Neutrophil (primary cell): ENCODE measurements at regions not wholly inside any gene's neighbourhood (a gene's known extent, or its start where the extent isn't known, plus 50 kb on each side); places are given as distances from the start of the nearest gene placed in this dataset.

ENCODE experiments used
- H3K27ac ChIP-seq: fragments of 200-600 bp; sonication (generic); 2 replicates; pipeline ENCODE4 v1.5.1; 2016; ENCODE audit warnings: mild to moderate bottlenecking, moderate library complexity
- H3K27me3 ChIP-seq: fragments of 200-600 bp; sonication (generic); 2 replicates; pipeline ENCODE4 v1.6.0; 2016; ENCODE audit warnings: mild to moderate bottlenecking
- H3K36me3 ChIP-seq: fragments of 200-600 bp; sonication (generic); 2 replicates; pipeline ENCODE4 v1.5.1; 2017
- H3K4me1 ChIP-seq, 2 experiments: fragments of 200-600 bp in 1 of 2; sonication (generic) in 1 of 2; 1 replicate in 1 of 2; 2 replicates in 1 of 2; pipeline versions ENCODE4 v1.5.1 to v1.6.1; 2013 to 2016; ENCODE audit warnings: low read depth in 1 of 2, low read length in 1 of 2, mild to moderate bottlenecking in 1 of 2, moderate library complexity in 1 of 2; ENCODE audit not compliant: control insufficient read depth in 1 of 2, insufficient read depth in 1 of 2
- H3K4me3 ChIP-seq, 2 experiments: fragments of 200-600 bp in 1 of 2; sonication (generic) in 1 of 2; 1 replicate in 1 of 2; 2 replicates in 1 of 2; pipeline ENCODE4 v1.5.1; 2013 to 2016; ENCODE audit warnings: low read depth in 1 of 2, low read length in 1 of 2, mild to moderate bottlenecking in 1 of 2, moderate library complexity in 1 of 2
- H3K9me3 ChIP-seq: fragments of 200-600 bp; sonication (generic); 2 replicates; pipeline ENCODE4 v1.5.1; 2016
- TF ChIP-seq, protein P1 (sequence below): fragments of 200-600 bp; sonication (generic); IDR thresholded peaks from 2 replicates; pipeline ENCODE4 v1.5.1; 2016; ENCODE audit warnings: antibody characterized with exemption

DNA sequence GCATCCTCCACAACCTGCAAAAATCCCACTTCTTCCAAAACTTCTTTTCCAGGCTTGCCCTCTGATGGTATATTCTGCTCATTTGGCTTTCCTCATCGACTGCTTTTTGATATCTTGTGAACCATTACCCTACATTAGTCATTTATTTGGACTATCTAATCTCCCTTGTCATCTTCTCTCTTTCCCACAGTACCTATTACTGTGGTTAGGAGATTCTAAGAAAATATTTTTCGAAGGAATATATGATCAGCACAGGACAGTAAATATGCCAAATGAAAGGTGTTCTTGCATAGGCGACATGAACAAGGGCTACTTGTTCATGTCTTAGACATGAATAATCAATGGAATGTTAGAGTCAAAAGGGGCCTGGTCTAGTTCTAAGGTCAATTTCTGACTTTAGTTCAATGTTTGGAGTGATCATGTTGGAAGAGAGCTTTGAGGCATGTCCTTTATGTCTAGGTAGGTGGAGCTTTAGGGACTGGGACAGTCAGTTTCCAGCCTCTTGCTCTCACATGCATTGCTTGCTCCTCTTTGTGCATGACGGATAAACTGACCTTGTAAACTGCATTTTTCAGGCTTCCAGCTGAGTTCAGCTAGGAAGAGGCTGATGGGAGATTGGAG is 243.4 kb upstream of the RPS23 start:
- Histone ChIP-seq H3K9me3 (no peaks in the 10 kb centered on the region), H3K27me3 (no peaks in the 10 kb centered on the region), H3K4me3 (no peak overlapping the region)

DNA sequence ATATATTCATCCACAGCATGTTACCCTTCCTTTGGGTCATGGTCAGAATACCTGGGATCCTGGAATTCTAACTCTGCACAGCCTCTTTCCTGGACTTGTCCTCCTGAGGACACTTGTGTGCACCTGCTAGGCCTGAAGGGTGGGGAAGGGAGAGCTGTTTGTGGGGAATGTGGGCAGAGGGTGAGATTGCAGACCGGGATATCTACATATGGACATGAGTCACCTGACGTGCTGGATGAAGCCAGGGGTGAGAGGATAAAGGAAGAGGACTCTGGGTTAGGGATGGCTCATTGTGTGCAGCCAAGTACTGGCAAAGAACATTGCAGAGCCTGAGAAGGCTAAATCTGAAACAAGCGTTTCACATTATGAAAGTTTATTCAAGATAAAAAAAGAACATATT is 241.4 kb upstream of the RPS23 start:
- Histone ChIP-seq H3K4me3 (no peak overlapping the region), H3K27me3 (no peaks in the 10 kb centered on the region), H3K36me3 (no peaks in the 10 kb centered on the region), H3K27ac (no peak overlapping the region), H3K4me1 (no peaks in the 10 kb centered on the region), H3K9me3 (no peaks in the 10 kb centered on the region)
- TF ChIP-seq, protein P1, sequence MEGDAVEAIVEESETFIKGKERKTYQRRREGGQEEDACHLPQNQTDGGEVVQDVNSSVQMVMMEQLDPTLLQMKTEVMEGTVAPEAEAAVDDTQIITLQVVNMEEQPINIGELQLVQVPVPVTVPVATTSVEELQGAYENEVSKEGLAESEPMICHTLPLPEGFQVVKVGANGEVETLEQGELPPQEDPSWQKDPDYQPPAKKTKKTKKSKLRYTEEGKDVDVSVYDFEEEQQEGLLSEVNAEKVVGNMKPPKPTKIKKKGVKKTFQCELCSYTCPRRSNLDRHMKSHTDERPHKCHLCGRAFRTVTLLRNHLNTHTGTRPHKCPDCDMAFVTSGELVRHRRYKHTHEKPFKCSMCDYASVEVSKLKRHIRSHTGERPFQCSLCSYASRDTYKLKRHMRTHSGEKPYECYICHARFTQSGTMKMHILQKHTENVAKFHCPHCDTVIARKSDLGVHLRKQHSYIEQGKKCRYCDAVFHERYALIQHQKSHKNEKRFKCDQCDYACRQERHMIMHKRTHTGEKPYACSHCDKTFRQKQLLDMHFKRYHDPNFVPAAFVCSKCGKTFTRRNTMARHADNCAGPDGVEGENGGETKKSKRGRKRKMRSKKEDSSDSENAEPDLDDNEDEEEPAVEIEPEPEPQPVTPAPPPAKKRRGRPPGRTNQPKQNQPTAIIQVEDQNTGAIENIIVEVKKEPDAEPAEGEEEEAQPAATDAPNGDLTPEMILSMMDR: no peak

More for the DNA sequence above, 243.4 kb upstream of the RPS23 start:
- H3K27ac ChIP-seq: no peak overlapping the region
- H3K36me3 ChIP-seq: no peaks in the 10 kb centered on the region
- no peaks in the 10 kb centered on the region for H3K4me1 ChIP-seq
- TF ChIP-seq, protein P1: no peak

DNA sequence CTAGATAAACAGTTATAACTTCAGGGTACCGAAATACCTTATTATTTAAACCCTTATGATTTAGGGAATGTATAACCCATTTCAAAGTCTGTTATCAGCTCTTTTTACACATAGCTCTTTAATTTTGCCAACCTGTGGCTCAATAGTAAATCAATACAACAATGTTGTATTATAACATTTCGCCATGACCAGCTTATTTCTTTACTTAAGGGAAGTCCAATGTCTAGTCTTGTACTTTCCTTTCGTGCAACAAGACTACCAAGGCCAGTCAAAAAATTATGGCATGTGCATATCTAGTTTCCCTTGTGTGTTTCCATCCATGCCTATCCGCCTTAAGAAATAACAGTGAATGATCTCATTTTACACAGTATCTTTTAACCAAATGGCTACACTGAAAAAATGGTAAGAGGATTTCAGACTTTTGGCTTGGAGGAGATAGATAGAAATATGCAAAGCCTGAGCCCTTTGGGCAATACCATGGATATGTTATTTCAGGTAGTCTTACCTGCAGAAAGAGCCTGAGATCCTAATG is 239.5 kb upstream of the RPS23 start:
- Histone ChIP-seq H3K27me3 (no peaks in the 10 kb centered on the region), H3K4me3 (no peak overlapping the region), H3K4me1 (no peaks in the 10 kb centered on the region), H3K36me3 (no peaks in the 10 kb centered on the region), H3K9me3 (no peaks in the 10 kb centered on the region), H3K27ac (no peak overlapping the region)
- TF ChIP-seq, protein P1: no peak

DNA sequence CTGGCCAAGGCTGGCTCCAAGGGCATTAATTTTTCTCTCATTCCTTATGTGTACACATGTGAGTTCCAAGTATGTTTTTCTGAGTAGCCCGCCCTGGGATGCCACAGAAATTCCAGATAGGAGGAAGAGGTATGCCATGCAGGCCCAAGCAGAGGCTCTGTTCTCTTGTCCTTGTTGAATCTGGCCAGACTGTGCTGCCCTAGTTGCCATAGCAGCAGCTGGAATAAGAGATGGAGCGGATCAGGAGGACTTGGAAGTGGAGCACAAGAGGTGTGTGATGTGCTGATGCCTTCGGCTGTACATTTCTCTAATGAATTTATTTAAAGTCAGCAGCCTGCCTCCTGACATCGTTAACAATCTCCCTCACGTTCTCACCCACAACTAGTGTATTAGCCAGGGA is 235.6 kb upstream of the RPS23 start:
- no peaks in the 10 kb centered on the region for H3K4me1 ChIP-seq
- no peak overlapping the region for H3K4me3 ChIP-seq
- no peaks in the 10 kb centered on the region for H3K36me3 ChIP-seq
- TF ChIP-seq, protein P1: no peak
- no peaks in the 10 kb centered on the region for H3K27me3 ChIP-seq
- no peaks in the 10 kb centered on the region for H3K9me3 ChIP-seq
- H3K27ac ChIP-seq: no peak overlapping the region

DNA sequence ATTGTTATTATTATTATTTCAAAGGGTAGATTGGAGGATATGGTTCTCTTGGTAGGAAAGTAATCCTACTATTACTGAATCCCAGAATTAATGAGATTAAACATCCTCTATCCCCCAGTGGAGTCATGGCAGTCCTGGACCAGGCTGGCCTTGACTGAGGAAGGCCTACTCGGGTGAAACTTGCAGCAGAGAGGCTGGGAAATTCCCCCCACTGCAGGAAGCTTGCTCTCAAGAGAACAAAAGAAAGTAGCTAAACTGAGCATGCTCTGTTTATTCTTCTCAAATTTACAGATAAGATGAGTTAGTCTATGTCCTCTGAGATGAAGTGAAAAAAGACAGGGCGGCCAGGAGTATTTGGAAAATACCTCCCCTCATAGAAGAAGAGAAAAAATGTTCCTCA is 233.9 kb upstream of the RPS23 start:
- H3K4me1 ChIP-seq: no peaks in the 10 kb centered on the region
- no peaks in the 10 kb centered on the region for H3K36me3 ChIP-seq
- H3K4me3 ChIP-seq: no peak overlapping the region
- no peak overlapping the region for H3K27ac ChIP-seq
- no peaks in the 10 kb centered on the region for H3K9me3 ChIP-seq
- TF ChIP-seq, protein P1: no peak
- no peaks in the 10 kb centered on the region for H3K27me3 ChIP-seq
